DND-41 (cell line): ENCODE measurements at regions not wholly inside any gene's neighbourhood (a gene's known extent, or its start where the extent isn't known, plus 50 kb on each side); places are given as distances from the start of the nearest gene placed in this dataset.

ENCODE experiments used
- CTCF ChIP-seq: IDR thresholded peaks from 2 replicates; pipeline ENCODE4 v1.5.1; 2012; ENCODE audit warnings: borderline replicate concordance, low read length, moderate library complexity, mild to moderate bottlenecking; ENCODE audit not compliant: poor library complexity, severe bottlenecking; ENCODE audit errors: extremely low read depth
- EZH2 ChIP-seq: IDR thresholded peaks from 3 replicates; pipeline ENCODE4 v1.6.1; 2012; ENCODE audit warnings: borderline replicate concordance, low read depth, mild to moderate bottlenecking, moderate library complexity, low read length, inconsistent platforms; ENCODE audit not compliant: severe bottlenecking

- no peak for TF ChIP-seq EZH2
- no peak for TF ChIP-seq CTCF
Measured at GRCh38 chr4:137181293-137181899, 350.9 kb downstream of the PCDH18 start.
